ENCODE measurements at regions not wholly inside any gene's neighbourhood (a gene's known extent, or its start where the extent isn't known, plus 50 kb on each side); places are given as distances from the start of the nearest gene placed in this dataset.

DNA sequence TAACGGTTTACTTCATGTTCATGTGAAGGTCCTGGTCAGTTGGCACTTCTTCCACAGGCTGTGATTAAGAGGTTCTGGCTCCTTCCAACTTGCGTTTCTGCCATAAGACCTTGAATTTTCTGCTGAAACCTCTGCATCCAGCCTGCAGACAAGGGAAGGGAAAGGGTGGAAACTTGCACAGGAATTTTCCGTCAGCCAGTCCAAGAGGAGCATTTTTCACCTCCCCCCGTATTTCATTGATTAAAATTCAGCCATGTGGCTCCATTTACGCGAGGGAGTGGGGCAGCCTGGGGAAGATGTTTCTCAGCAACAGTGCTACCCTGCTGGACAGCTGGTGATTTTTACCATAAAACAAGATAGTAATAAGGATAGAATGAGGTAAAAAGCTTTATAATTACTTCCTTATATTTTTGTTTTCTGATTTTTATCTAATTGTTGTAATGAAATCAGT is 101.5 kb upstream of the SMIM36 start:
- intact Hi-C loops (cut with micrococcal nuclease) = no loop called here
- H3K4me3 Mint-ChIP-seq (ENCODE audit: unreplicated experiment) = no peak overlapping the region
- H3K4me1 Mint-ChIP-seq (ENCODE audit: insufficient read depth, unreplicated experiment) = no peaks in the 10 kb centered on the region
- no peaks in the 10 kb centered on the region for H3K27me3 Mint-ChIP-seq (ENCODE audit: insufficient read depth, unreplicated experiment)
- no peak for DNase-seq (ENCODE audit: unreplicated experiment)
- no peak for TF ChIP-seq CTCF (IDR thresholded peaks at IDR 0.05; ENCODE audit: unreplicated experiment)
- H3K36me3 Mint-ChIP-seq (ENCODE audit: insufficient read depth, unreplicated experiment) = no peaks in the 10 kb centered on the region
- POLR2A ChIA-PET = no interaction called here
- BruUV-seq (replicated peaks) = no TSS peak
- no peak overlapping the region for H3K27ac Mint-ChIP-seq (ENCODE audit: low read depth, unreplicated experiment)
- CTCF ChIA-PET = interaction anchor here (2.2 kb wide), 1 partner anchor 10 kb away, joined by 16 read pairs; no protein-coding TSS in a partner anchor
- no peaks in the 10 kb centered on the region for H3K9me3 Mint-ChIP-seq (ENCODE audit: unreplicated experiment)

- Mint-ChIP-seq H3K27me3 (ENCODE audit: insufficient read depth, unreplicated experiment) (no peaks in the 10 kb centered on the region), H3K4me1 (ENCODE audit: insufficient read depth, unreplicated experiment) (no peaks in the 10 kb centered on the region), H3K4me3 (ENCODE audit: unreplicated experiment) (no peak overlapping the region), H3K36me3 (ENCODE audit: insufficient read depth, unreplicated experiment) (no peaks in the 10 kb centered on the region), H3K27ac (ENCODE audit: low read depth, unreplicated experiment) (no peak overlapping the region), H3K9me3 (ENCODE audit: unreplicated experiment) (no peaks in the 10 kb centered on the region)
- intact Hi-C loops (cut with micrococcal nuclease) = no loop called here
- BruUV-seq (replicated peaks) = no TSS peak
- no peak for TF ChIP-seq CTCF (IDR thresholded peaks at IDR 0.05; ENCODE audit: unreplicated experiment)
- POLR2A ChIA-PET = no interaction called here
- DNase-seq (ENCODE audit: unreplicated experiment) = peak; percentile 4
- CTCF ChIA-PET = interaction anchor here (0.5 to 2.9 kb wide), 10 partner anchors 44 to 937 kb away, joined by 3 to 16 read pairs (median 4); no protein-coding TSS in a partner anchor
Observed at GRCh38 chr17:55607731-55608341, 96.6 kb upstream of the SMIM36 start.

DNA sequence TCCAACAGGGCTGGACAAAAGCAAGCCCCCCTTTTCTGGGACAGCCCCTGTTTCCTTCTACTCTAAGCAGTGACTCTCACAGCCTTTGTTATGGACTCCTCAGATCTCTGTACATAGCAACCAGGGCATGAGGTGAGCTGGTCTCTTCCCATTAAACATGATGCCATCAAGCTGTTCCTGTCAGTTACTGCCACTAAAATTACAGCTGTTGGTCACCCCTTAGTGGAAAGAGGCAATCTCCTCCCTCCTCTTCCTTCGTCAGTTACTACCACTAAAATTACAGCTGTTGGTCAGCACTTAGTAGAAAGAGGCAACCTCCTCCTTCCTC is 95.2 kb upstream of the SMIM36 start:
- Mint-ChIP-seq H3K27me3 (ENCODE audit: insufficient read depth, unreplicated experiment) (no peaks in the 10 kb centered on the region), H3K27ac (ENCODE audit: low read depth, unreplicated experiment) (no peak overlapping the region), H3K4me3 (ENCODE audit: unreplicated experiment) (no peak overlapping the region), H3K9me3 (ENCODE audit: unreplicated experiment) (no peaks in the 10 kb centered on the region), H3K4me1 (ENCODE audit: insufficient read depth, unreplicated experiment) (no peaks in the 10 kb centered on the region), H3K36me3 (ENCODE audit: insufficient read depth, unreplicated experiment) (no peaks in the 10 kb centered on the region)
- POLR2A ChIA-PET = no interaction called here
- intact Hi-C loops (cut with micrococcal nuclease) = no loop called here
- TF ChIP-seq CTCF (IDR thresholded peaks at IDR 0.05; ENCODE audit: unreplicated experiment) = no peak
- DNase-seq (ENCODE audit: unreplicated experiment) = no peak
- CTCF ChIA-PET = interaction anchor here (0.7 to 2.9 kb wide), 3 partner anchors 80 to 167 kb away, joined by 3 to 16 read pairs (median 3); no protein-coding TSS in a partner anchor
- BruUV-seq (replicated peaks) = no TSS peak

DNA sequence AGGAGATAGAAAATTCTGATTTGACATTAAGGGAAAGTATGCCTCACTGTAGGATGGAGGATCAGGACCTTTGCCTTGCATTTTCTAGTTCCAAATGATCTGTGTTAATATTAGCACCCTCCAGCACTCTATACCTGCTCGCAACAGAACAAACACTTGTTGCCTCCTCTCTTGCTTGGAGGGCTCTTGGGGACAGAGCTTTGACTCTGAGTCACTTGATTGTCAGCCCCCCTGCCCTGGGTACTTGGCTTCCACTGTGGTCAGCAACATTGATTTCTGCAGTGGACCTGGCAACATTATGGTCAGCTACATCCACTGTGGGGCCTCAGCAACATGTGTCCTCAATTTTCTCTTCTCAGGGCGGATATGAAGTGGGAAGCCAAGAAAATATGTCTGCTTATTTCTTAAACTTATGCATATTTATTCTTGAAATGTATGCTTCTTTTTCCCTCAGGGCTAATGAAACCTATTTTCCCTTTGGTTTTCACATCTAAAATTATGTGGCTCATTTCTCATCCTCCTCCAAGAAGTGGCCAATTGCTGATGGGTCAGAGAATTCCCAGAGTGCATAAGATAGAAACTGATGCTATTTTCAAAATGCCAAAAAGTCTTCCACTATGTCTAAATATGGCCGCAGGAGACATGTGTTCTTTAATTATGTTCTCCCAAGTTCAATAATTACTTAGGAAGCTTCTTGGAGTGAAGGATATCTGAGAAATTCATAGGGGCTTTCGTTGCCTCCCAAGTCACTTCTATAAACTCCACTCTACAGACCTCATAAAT is 94.6 kb upstream of the SMIM36 start:
- no peak for TF ChIP-seq CTCF (IDR thresholded peaks at IDR 0.05; ENCODE audit: unreplicated experiment)
- no peak for DNase-seq (ENCODE audit: unreplicated experiment)
- H3K4me3 Mint-ChIP-seq (ENCODE audit: unreplicated experiment) = no peak overlapping the region
- no peaks in the 10 kb centered on the region for H3K9me3 Mint-ChIP-seq (ENCODE audit: unreplicated experiment)
- BruUV-seq (replicated peaks) = no TSS peak
- no peaks in the 10 kb centered on the region for H3K36me3 Mint-ChIP-seq (ENCODE audit: insufficient read depth, unreplicated experiment)
- no peak overlapping the region for H3K27ac Mint-ChIP-seq (ENCODE audit: low read depth, unreplicated experiment)
- ChIA-PET POLR2A (no interaction called here), CTCF (interaction anchor here (0.6 to 6.5 kb wide), 10 partner anchors 16 to 250 kb away, joined by 3 to 231 read pairs (median 3); no protein-coding TSS in a partner anchor)
- H3K27me3 Mint-ChIP-seq (ENCODE audit: insufficient read depth, unreplicated experiment) = no peaks in the 10 kb centered on the region
- no peaks in the 10 kb centered on the region for H3K4me1 Mint-ChIP-seq (ENCODE audit: insufficient read depth, unreplicated experiment)
- intact Hi-C loops (cut with micrococcal nuclease) = no loop called here
